GM19395 (cell line): ENCODE measurements at regions not wholly inside any gene's neighbourhood (a gene's known extent, or its start where the extent isn't known, plus 50 kb on each side); places are given as distances from the start of the nearest gene placed in this dataset.
"Not testable (repeated sequence)": the region's sequence is repeated elsewhere in the genome, so short reads cannot be mapped to it uniquely, and the experiment has no call there.

Experiments
- ATAC-seq: cut with Tn5 transposase; IDR thresholded peaks from one replicate; pipeline ENCODE4 v1.9.1; 2021; ENCODE audit warnings: mild to moderate bottlenecking, moderate library complexity; ENCODE audit not compliant: unreplicated experiment

- no peak for ATAC-seq
These were observed 273.0 kb upstream of the STXBP5 start for GRCh38 chr6:146931214-146931613.

GRCh38 chr6:146937316-146937715 lies 266.9 kb upstream of the STXBP5 start:
- ATAC-seq = no peak

GRCh38 chr6:146938266-146938665 lies 266.0 kb upstream of the STXBP5 start:
- ATAC-seq = no peak

- ATAC-seq = not testable (repeated sequence)
These were observed 264.8 kb upstream of the STXBP5 start for GRCh38 chr6:146939456-146939855.

- no peak for ATAC-seq
These were observed 260.6 kb upstream of the STXBP5 start for GRCh38 chr6:146943664-146944063.

- ATAC-seq = no peak
These were observed 260.1 kb upstream of the STXBP5 start for GRCh38 chr6:146944077-146944476.

- no peak for ATAC-seq
These were observed 259.4 kb upstream of the STXBP5 start for GRCh38 chr6:146944809-146945208.

GRCh38 chr6:146946559-146946958 lies 257.7 kb upstream of the STXBP5 start:
- no peak for ATAC-seq

GRCh38 chr6:146948790-146949342 lies 255.4 kb upstream of the STXBP5 start:
- no peak for ATAC-seq

- ATAC-seq = no peak
These were observed 254.8 kb upstream of the STXBP5 start for GRCh38 chr6:146949425-146949824.

- ATAC-seq = peak; percentile 55
These were observed 253.8 kb upstream of the STXBP5 start for GRCh38 chr6:146950351-146950835.

- no peak for ATAC-seq
These were observed 248.6 kb upstream of the STXBP5 start for GRCh38 chr6:146955570-146955969.

- no peak for ATAC-seq
These were observed 246.8 kb upstream of the STXBP5 start for GRCh38 chr6:146957181-146958093.

GRCh38 chr6:146961831-146962230 lies 242.4 kb upstream of the STXBP5 start:
- no peak for ATAC-seq

- ATAC-seq = no peak
These were observed 241.9 kb upstream of the STXBP5 start for GRCh38 chr6:146962329-146962728.

- ATAC-seq = no peak
These were observed 239.0 kb upstream of the STXBP5 start for GRCh38 chr6:146965110-146965689.

- no peak for ATAC-seq
These were observed 236.0 kb upstream of the STXBP5 start for GRCh38 chr6:146968041-146968760.

- ATAC-seq = no peak
These were observed 231.7 kb upstream of the STXBP5 start for GRCh38 chr6:146972546-146972945.

- ATAC-seq = no peak
These were observed 229.9 kb upstream of the STXBP5 start for GRCh38 chr6:146974351-146974750.

GRCh38 chr6:146975093-146975492 lies 229.1 kb upstream of the STXBP5 start:
- ATAC-seq = no peak

GRCh38 chr6:146980900-146981329 lies 223.3 kb upstream of the STXBP5 start:
- ATAC-seq = no peak
